NT2/D1 (cell line): ENCODE measurements at regions not wholly inside any gene's neighbourhood (a gene's known extent, or its start where the extent isn't known, plus 50 kb on each side); places are given as distances from the start of the nearest gene placed in this dataset.

Experiments
- YY1 ChIP-seq: IDR thresholded peaks from 2 replicates; pipeline ENCODE4 v1.6.1; 2011; ENCODE audit not compliant: insufficient read length, insufficient read depth
- ZNF274 ChIP-seq: IDR thresholded peaks from 2 replicates; pipeline ENCODE4 v1.6.1; 2011; ENCODE audit warnings: mild to moderate bottlenecking, low read depth, low read length

DNA sequence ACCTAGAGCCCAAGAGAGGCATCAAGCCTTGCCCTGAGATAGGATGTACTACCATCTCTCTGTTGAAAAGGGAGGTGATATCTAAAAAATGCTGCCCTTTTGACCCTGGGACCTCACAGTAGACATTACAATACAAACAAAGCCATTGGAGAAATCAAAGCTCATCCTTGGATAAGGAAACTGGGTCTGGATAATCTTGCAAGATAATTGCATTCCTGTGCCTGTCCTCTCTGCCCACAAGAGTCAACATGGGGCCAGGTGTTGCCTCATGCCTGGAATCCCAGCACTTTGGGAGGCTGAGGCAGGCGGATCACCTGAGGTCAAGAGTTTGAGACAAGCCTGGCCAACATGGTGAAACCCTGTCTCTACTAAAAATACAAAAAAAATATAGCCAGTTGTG is 57.3 kb upstream of the DLG1 start:
- no peak for TF ChIP-seq ZNF274
- TF ChIP-seq YY1: no peak
